ENCODE measurements at regions not wholly inside any gene's neighbourhood (a gene's known extent, or its start where the extent isn't known, plus 50 kb on each side); places are given as distances from the start of the nearest gene placed in this dataset.

DNA sequence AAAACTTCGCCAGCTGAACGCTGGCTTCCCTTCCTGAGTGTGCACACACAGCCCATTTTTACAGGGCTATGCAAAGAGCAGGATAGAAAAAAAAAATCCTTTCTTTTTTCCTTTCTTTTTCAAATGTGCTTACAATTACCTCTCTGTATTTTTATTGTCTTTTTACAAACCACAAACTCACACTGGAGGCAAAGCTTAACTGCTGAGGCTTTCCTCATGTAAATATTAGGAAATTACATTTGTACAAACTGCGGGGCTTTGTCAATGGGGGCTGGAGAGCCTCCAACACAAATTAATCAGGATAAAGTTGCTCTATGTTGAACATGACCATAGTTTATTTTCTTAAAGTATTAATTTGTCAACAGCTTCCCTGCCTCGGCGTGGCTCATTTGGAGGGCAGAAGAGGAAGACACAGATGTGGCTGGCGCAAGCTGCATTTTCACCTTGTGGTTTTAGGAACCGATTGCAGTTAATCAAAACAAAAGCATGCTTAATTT is 411.7 kb upstream of the MKI67 start:
- CTCF ChIA-PET = no interaction called here

More for the DNA sequence above, 411.7 kb upstream of the MKI67 start:
- H3K36me3 ChIP-seq (ENCODE audit: control insufficient read depth in 2 of 2, extremely low read depth in 1 of 2, insufficient read depth in 2 of 2, low read length in 2 of 2) = no peaks in the 10 kb centered on the region
- no peak overlapping the region for H2AFZ ChIP-seq (ENCODE audit: low read depth, low read length)
- no peak overlapping the region for H3K27ac ChIP-seq (ENCODE audit: insufficient read depth, low read depth, low read length)
- no peaks in the 10 kb centered on the region for H3K9me3 ChIP-seq (replicated peaks; ENCODE audit: control insufficient read depth, insufficient read depth, low read length)
- H3K9me1 ChIP-seq (replicated peaks; ENCODE audit: control insufficient read depth, extremely low read depth, insufficient read depth, low read length) = no peaks in the 10 kb centered on the region
- H3K4me1 ChIP-seq (ENCODE audit: control insufficient read depth, extremely low read depth, insufficient read depth, low read length) = no peaks in the 10 kb centered on the region
- H3K27me3 ChIP-seq (ENCODE audit: control insufficient read depth in 2 of 2, insufficient read depth in 2 of 2, low read length in 2 of 2) = peaks cover 0 to 3% of the 10 kb centered on the region in 2 experiments
- no peak for FAIRE-seq
- no peak overlapping the region for H3K4me2 ChIP-seq (ENCODE audit: insufficient read depth, low read length)
- H4K20me1 ChIP-seq (replicated peaks; ENCODE audit: control insufficient read depth, extremely low read depth, insufficient read depth, low read length) = no peaks in the 10 kb centered on the region
- dilution Hi-C loops (cut with MboI; ENCODE audit: extremely low pct_ligation_motif_present, low sequenced_read_pairs) (no loop called here), intact Hi-C loops (cut with micrococcal nuclease) (loop anchor here (10.0 kb wide), 1 partner anchor 273 kb away; no protein-coding TSS in a partner anchor)
- POLR2A ChIA-PET = no interaction called here
- no peak overlapping the region for H3K9ac ChIP-seq (replicated peaks; ENCODE audit: extremely low read depth, insufficient read depth, low read length)
- DNase-seq (ENCODE audit: low read depth, low spot score) = no peak
- no peak overlapping the region for H3K4me3 ChIP-seq (replicated peaks in 1 of 3; ENCODE audit: insufficient read depth in 1 of 3, low read depth in 1 of 3, low read length in 3 of 3)
- no TSS peak for BruUV-seq (replicated peaks)
- TF ChIP-seq POLR2AphosphoS5 (IDR thresholded peaks at IDR 0.05; ENCODE audit: insufficient read depth, low read depth, low read length) (no peak), JUN (IDR thresholded peaks at IDR 0.05; ENCODE audit: borderline replicate concordance, insufficient read depth, insufficient read length, low read depth) (no peak), EZH2 (IDR thresholded peaks at IDR 0.05; ENCODE audit: borderline replicate concordance, low read depth, low read length, severe bottlenecking) (no peak), MYC (IDR thresholded peaks at IDR 0.05; ENCODE audit: low read depth, low read length) (no peak), POLR2A (IDR thresholded peaks at IDR 0.05; ENCODE audit: low read depth, low read length) (no peak), FOS (IDR thresholded peaks at IDR 0.05; ENCODE audit: borderline replicate concordance, insufficient read depth, low read length) (no peak), GATA2 (IDR thresholded peaks at IDR 0.05; ENCODE audit: insufficient read depth, insufficient read length, low read depth, low read length) (no peak)
- TF ChIP-seq, protein P1, sequence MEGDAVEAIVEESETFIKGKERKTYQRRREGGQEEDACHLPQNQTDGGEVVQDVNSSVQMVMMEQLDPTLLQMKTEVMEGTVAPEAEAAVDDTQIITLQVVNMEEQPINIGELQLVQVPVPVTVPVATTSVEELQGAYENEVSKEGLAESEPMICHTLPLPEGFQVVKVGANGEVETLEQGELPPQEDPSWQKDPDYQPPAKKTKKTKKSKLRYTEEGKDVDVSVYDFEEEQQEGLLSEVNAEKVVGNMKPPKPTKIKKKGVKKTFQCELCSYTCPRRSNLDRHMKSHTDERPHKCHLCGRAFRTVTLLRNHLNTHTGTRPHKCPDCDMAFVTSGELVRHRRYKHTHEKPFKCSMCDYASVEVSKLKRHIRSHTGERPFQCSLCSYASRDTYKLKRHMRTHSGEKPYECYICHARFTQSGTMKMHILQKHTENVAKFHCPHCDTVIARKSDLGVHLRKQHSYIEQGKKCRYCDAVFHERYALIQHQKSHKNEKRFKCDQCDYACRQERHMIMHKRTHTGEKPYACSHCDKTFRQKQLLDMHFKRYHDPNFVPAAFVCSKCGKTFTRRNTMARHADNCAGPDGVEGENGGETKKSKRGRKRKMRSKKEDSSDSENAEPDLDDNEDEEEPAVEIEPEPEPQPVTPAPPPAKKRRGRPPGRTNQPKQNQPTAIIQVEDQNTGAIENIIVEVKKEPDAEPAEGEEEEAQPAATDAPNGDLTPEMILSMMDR (IDR thresholded peaks at IDR 0.05; ENCODE audit: extremely low read depth in 1 of 2, insufficient read depth in 1 of 2, low read depth in 1 of 2, low read length in 2 of 2) = no peak
- TF ChIP-seq, protein P2, sequence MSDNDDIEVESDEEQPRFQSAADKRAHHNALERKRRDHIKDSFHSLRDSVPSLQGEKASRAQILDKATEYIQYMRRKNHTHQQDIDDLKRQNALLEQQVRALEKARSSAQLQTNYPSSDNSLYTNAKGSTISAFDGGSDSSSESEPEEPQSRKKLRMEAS (IDR thresholded peaks at IDR 0.05; ENCODE audit: insufficient read depth, insufficient read length) = no peak
- no peaks in the 10 kb centered on the region for H3K79me2 ChIP-seq (ENCODE audit: control insufficient read depth, insufficient read depth, low read length)
